MM.1S (cell line): ENCODE measurements at regions not wholly inside any gene's neighbourhood (a gene's known extent, or its start where the extent isn't known, plus 50 kb on each side); places are given as distances from the start of the nearest gene placed in this dataset.

ENCODE experiments used
- EZH2 ChIP-seq: fragments of 300-600 bp; sonication (generic); optimal IDR thresholded peaks from 2 replicates; pipeline ENCODE3; 2017; ENCODE audit warnings: low read depth, mild to moderate bottlenecking, antibody characterized with exemption, low read length, mixed read lengths
- EZH2phosphoT487 ChIP-seq: fragments of 300-600 bp; sonication (generic); IDR thresholded peaks from 2 replicates; pipeline ENCODE4 v1.6.1; 2018; ENCODE audit warnings: antibody characterized with exemption, low read length
- TF ChIP-seq, protein P1 (sequence below): fragments of 300-600 bp; sonication (generic); IDR thresholded peaks from 2 replicates; pipeline ENCODE4 v1.5.1; 2016; ENCODE audit warnings: antibody characterized with exemption, low read length, mixed read lengths

DNA sequence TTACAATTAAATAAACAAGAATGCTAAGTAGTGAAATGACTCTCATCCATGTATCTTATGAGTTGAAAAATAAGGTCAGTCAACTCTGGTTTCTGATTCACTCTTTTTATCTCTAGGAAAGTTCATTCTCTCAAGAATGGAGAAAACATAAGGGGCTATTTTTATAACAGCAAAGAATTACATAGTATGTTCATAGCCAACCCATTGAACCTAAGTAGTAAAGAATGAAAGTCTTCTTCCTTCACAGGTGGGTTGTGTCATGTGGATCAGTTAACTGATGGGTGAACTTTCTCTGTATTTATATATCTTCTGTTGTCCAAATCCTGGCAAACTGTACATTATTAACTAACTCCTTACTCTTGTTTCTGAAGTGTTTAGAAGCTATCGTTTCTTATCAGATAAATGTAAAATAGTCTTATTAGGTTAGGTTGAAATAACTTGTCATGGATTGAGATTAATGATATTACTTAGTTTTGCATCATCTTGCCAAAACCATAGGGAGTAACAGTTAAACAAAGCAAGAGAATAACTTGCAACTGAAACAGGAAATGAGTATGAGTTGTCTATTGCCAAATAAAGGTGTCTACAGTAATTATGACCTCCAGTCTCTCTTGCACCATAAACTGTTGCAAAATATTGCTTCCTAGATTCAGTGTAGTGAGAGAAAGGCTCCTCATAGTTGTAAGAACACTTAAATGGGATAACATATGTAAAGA is 86.8 kb downstream of the ANKRD7 start:
- TF ChIP-seq, protein P1, sequence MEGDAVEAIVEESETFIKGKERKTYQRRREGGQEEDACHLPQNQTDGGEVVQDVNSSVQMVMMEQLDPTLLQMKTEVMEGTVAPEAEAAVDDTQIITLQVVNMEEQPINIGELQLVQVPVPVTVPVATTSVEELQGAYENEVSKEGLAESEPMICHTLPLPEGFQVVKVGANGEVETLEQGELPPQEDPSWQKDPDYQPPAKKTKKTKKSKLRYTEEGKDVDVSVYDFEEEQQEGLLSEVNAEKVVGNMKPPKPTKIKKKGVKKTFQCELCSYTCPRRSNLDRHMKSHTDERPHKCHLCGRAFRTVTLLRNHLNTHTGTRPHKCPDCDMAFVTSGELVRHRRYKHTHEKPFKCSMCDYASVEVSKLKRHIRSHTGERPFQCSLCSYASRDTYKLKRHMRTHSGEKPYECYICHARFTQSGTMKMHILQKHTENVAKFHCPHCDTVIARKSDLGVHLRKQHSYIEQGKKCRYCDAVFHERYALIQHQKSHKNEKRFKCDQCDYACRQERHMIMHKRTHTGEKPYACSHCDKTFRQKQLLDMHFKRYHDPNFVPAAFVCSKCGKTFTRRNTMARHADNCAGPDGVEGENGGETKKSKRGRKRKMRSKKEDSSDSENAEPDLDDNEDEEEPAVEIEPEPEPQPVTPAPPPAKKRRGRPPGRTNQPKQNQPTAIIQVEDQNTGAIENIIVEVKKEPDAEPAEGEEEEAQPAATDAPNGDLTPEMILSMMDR: no peak
- TF ChIP-seq EZH2phosphoT487 (no peak), EZH2 (no peak)
